T-helper 17 cell (primary cell): ENCODE measurements at regions not wholly inside any gene's neighbourhood (a gene's known extent, or its start where the extent isn't known, plus 50 kb on each side); places are given as distances from the start of the nearest gene placed in this dataset.

Source experiments
- ATAC-seq: fragments of 150-1000 bp; cut with Tn5 transposase; 2 replicates; pipeline ENCODE4 v1.10.0; 2021; ENCODE audit warnings: mild to moderate bottlenecking, moderate library complexity
- DNase-seq, 3 donors: peaks; one replicate each; pipeline versions ENCODE4 v3.0.0 to v3.0.0-alpha.2; 2020 to 2021
- H3K9me3 ChIP-seq: one replicate; pipeline ENCODE4 v1.7.0; 2013; ENCODE audit warnings: low read length, mild to moderate bottlenecking; ENCODE audit not compliant: control insufficient read depth, poor library complexity, severe bottlenecking
- H3K27ac Mint-ChIP-seq: one replicate; pipeline ENCODE4 v1.8.0; 2022; ENCODE audit warnings: mild to moderate bottlenecking, moderate library complexity, mixed read lengths
- H3K27me3 Mint-ChIP-seq: one replicate; pipeline ENCODE4 v1.8.0; 2022; ENCODE audit warnings: mixed read lengths
- H3K36me3 Mint-ChIP-seq: one replicate; pipeline ENCODE4 v1.8.0; 2022; ENCODE audit warnings: low read depth, mixed read lengths
- H3K4me1 Mint-ChIP-seq: one replicate; pipeline ENCODE4 v1.8.0; 2022; ENCODE audit warnings: mild to moderate bottlenecking, mixed read lengths
- H3K4me3 Mint-ChIP-seq: one replicate; pipeline ENCODE4 v1.8.0; 2022; ENCODE audit warnings: mild to moderate bottlenecking, moderate library complexity, mixed read lengths

- ATAC-seq (no peak), DNase-seq (no peak)
- Mint-ChIP-seq H3K27me3 (peaks cover 40% of the 10 kb centered on the region), H3K27ac (no peak overlapping the region), H3K36me3 (no peaks in the 10 kb centered on the region), H3K4me3 (no peak overlapping the region), H3K4me1 (no peaks in the 10 kb centered on the region)
- no peaks in the 10 kb centered on the region for H3K9me3 ChIP-seq
Observed at GRCh38 chr10:78785991-78786390, 282.8 kb upstream of the ZMIZ1 start.

- peaks cover 47% of the 10 kb centered on the region for H3K27me3 Mint-ChIP-seq
- no peaks in the 10 kb centered on the region for H3K9me3 ChIP-seq
- H3K27ac Mint-ChIP-seq: no peak overlapping the region
- ATAC-seq (no peak), DNase-seq (no peak)
- H3K4me1 Mint-ChIP-seq: peaks cover 3% of the 10 kb centered on the region
- H3K4me3 Mint-ChIP-seq: no peak overlapping the region
- H3K36me3 Mint-ChIP-seq: peaks cover 2% of the 10 kb centered on the region
Observed at GRCh38 chr10:78787125-78787524, 281.6 kb upstream of the ZMIZ1 start.

GRCh38 chr10:78794736-78795455, 273.9 kb upstream of the ZMIZ1 start:
- ATAC-seq: no peak
- Mint-ChIP-seq H3K27me3 (peaks cover 43% of the 10 kb centered on the region), H3K27ac (no peak overlapping the region), H3K36me3 (peaks cover 4% of the 10 kb centered on the region), H3K4me3 (no peak overlapping the region), H3K4me1 (peaks cover 3% of the 10 kb centered on the region)
- no peak for DNase-seq
- no peaks in the 10 kb centered on the region for H3K9me3 ChIP-seq

GRCh38 chr10:78798976-78799730, 269.6 kb upstream of the ZMIZ1 start:
- Mint-ChIP-seq H3K4me1 (peaks cover 2% of the 10 kb centered on the region), H3K36me3 (peaks cover 3% of the 10 kb centered on the region), H3K27ac (no peak overlapping the region), H3K27me3 (peaks cover 44% of the 10 kb centered on the region), H3K4me3 (no peak overlapping the region)
- ATAC-seq (no peak), DNase-seq (no peak)
- H3K9me3 ChIP-seq: no peaks in the 10 kb centered on the region

GRCh38 chr10:78800006-78800405, 268.8 kb upstream of the ZMIZ1 start:
- no peak for ATAC-seq
- DNase-seq: no peak
- no peaks in the 10 kb centered on the region for H3K9me3 ChIP-seq
- Mint-ChIP-seq H3K27me3 (peaks cover 40% of the 10 kb centered on the region), H3K4me1 (peaks cover 2% of the 10 kb centered on the region), H3K27ac (no peak overlapping the region), H3K4me3 (no peak overlapping the region), H3K36me3 (peaks cover 3% of the 10 kb centered on the region)

GRCh38 chr10:78800535-78801320, 268.0 kb upstream of the ZMIZ1 start:
- peaks cover 3% of the 10 kb centered on the region for H3K36me3 Mint-ChIP-seq
- H3K9me3 ChIP-seq: no peaks in the 10 kb centered on the region
- H3K4me3 Mint-ChIP-seq: no peak overlapping the region
- no peak overlapping the region for H3K27ac Mint-ChIP-seq
- peaks cover 2% of the 10 kb centered on the region for H3K4me1 Mint-ChIP-seq
- peaks cover 40% of the 10 kb centered on the region for H3K27me3 Mint-ChIP-seq
- DNase-seq: no peak
- no peak for ATAC-seq

GRCh38 chr10:78802431-78802830, 266.3 kb upstream of the ZMIZ1 start:
- Mint-ChIP-seq H3K36me3 (peaks cover 3% of the 10 kb centered on the region), H3K27ac (no peak overlapping the region), H3K4me1 (peaks cover 2% of the 10 kb centered on the region), H3K27me3 (peaks cover 37% of the 10 kb centered on the region), H3K4me3 (no peak overlapping the region)
- no peaks in the 10 kb centered on the region for H3K9me3 ChIP-seq
- no peak for DNase-seq
- ATAC-seq: no peak

- Mint-ChIP-seq H3K4me3 (no peak overlapping the region), H3K4me1 (peaks cover 2% of the 10 kb centered on the region), H3K27ac (no peak overlapping the region), H3K27me3 (peaks cover 33% of the 10 kb centered on the region), H3K36me3 (peaks cover 3% of the 10 kb centered on the region)
- ATAC-seq (no peak), DNase-seq (no peak)
- H3K9me3 ChIP-seq: no peaks in the 10 kb centered on the region
Observed at GRCh38 chr10:78802866-78803265, 265.9 kb upstream of the ZMIZ1 start.

GRCh38 chr10:78803710-78804109, 265.1 kb upstream of the ZMIZ1 start:
- DNase-seq (no peak), ATAC-seq (no peak)
- H3K27ac Mint-ChIP-seq: no peak overlapping the region
- peaks cover 4% of the 10 kb centered on the region for H3K4me1 Mint-ChIP-seq
- peaks cover 39% of the 10 kb centered on the region for H3K27me3 Mint-ChIP-seq
- no peak overlapping the region for H3K4me3 Mint-ChIP-seq
- H3K9me3 ChIP-seq: no peaks in the 10 kb centered on the region
- peaks cover 3% of the 10 kb centered on the region for H3K36me3 Mint-ChIP-seq

GRCh38 chr10:78804411-78805032, 264.2 kb upstream of the ZMIZ1 start:
- peaks cover 3% of the 10 kb centered on the region for H3K36me3 Mint-ChIP-seq
- DNase-seq: no peak
- H3K27me3 Mint-ChIP-seq: peaks cover 40% of the 10 kb centered on the region
- no peaks in the 10 kb centered on the region for H3K9me3 ChIP-seq
- ATAC-seq: no peak
- H3K4me1 Mint-ChIP-seq: peaks cover 4% of the 10 kb centered on the region
- H3K27ac Mint-ChIP-seq: no peak overlapping the region
- no peak overlapping the region for H3K4me3 Mint-ChIP-seq

- Mint-ChIP-seq H3K4me1 (peaks cover 4% of the 10 kb centered on the region), H3K27ac (no peak overlapping the region), H3K27me3 (peaks cover 46% of the 10 kb centered on the region), H3K36me3 (peaks cover 3% of the 10 kb centered on the region), H3K4me3 (no peak overlapping the region)
- DNase-seq: no peak
- ATAC-seq: no peak
- no peaks in the 10 kb centered on the region for H3K9me3 ChIP-seq
Observed at GRCh38 chr10:78805176-78805575, 263.6 kb upstream of the ZMIZ1 start.

- Mint-ChIP-seq H3K4me1 (peaks cover 4% of the 10 kb centered on the region), H3K27me3 (peaks cover 47% of the 10 kb centered on the region), H3K4me3 (no peak overlapping the region), H3K27ac (no peak overlapping the region), H3K36me3 (no peaks in the 10 kb centered on the region)
- no peaks in the 10 kb centered on the region for H3K9me3 ChIP-seq
- DNase-seq (no peak), ATAC-seq (no peak)
Observed at GRCh38 chr10:78806681-78807221, 262.0 kb upstream of the ZMIZ1 start.
